Transverse colon (tissue), 4 donors: ENCODE measurements at regions not wholly inside any gene's neighbourhood (a gene's known extent, or its start where the extent isn't known, plus 50 kb on each side); places are given as distances from the start of the nearest gene placed in this dataset.

Source experiments
- DNase-seq: peaks from one replicate; pipeline ENCODE4 v3.0.0-alpha.2; 2019
- H3K27ac ChIP-seq, 4 donors: fragments of 200-600 bp; sonication (generic); 2 replicates each; pipeline ENCODE4 v1.5.1; 2016 to 2018; ENCODE audit warnings: inconsistent platforms in 4 of 4
- H3K27me3 ChIP-seq: fragments of 200-600 bp; sonication (generic); 2 replicates; pipeline ENCODE4 v1.5.1; 2017; ENCODE audit warnings: inconsistent platforms
- H3K36me3 ChIP-seq, 4 donors: fragments of 200-600 bp; sonication (generic); 2 replicates each; pipeline ENCODE4 v1.5.1; 2017 to 2019; ENCODE audit warnings: inconsistent platforms in 4 of 4
- H3K4me1 ChIP-seq, 4 donors: fragments of 200-600 bp; sonication (generic); 2 replicates each; pipeline ENCODE4 v1.5.1; 2017 to 2020; ENCODE audit warnings: inconsistent platforms in 4 of 4
- H3K4me3 ChIP-seq, 4 donors: fragments of 200-600 bp; sonication (generic); 1 replicate in 1 of 4; 2 replicates in 3 of 4; pipeline versions ENCODE4 v1.5.1 to v1.6.1; 2017 to 2019; ENCODE audit warnings: inconsistent platforms in 4 of 4
- H3K9me3 ChIP-seq, 2 donors: fragments of 200-600 bp; sonication (generic); 2 replicates each; pipeline ENCODE4 v1.5.1; 2017 to 2019; ENCODE audit warnings: inconsistent platforms in 2 of 2
- EP300 ChIP-seq: sonication (generic); formaldehyde crosslinking; IDR thresholded peaks from one replicate; pipeline ENCODE4 v1.6.1; 2017; ENCODE audit warnings: antibody characterized with exemption, low read depth
- POLR2A ChIP-seq: fragments of 450-650 bp; IDR thresholded peaks from one replicate; pipeline ENCODE4 v1.6.1; 2016; ENCODE audit warnings: antibody characterized with exemption, mild to moderate bottlenecking, moderate library complexity
- POLR2AphosphoS5 ChIP-seq, 3 donors: sonication (generic); formaldehyde crosslinking; IDR thresholded peaks; one replicate each; pipeline ENCODE4 v1.6.1; 2016; ENCODE audit warnings: antibody characterized with exemption in 3 of 3
- WGBS, 2 donors: methylation state at CpG; one replicate each; pipeline ENCODE4 v1.1.5; 2018; ENCODE audit warnings: low coverage in 1 of 2; 5-methylcytosine and 5-hydroxymethylcytosine counted together
- in situ Hi-C, 4 donors: fragments of 200-750 bp; cut with MboI; loops; one replicate each; pipeline versions ENCODE4 v1.15.0 to v1.15.1; 2017; ENCODE audit warnings: low sequenced_read_pairs in 3 of 4, low pct_ligation_motif_present in 1 of 4, low pct_unique_long_range_greater_than_20kb in 1 of 4
- intact Hi-C: fragments of 100-400 bp; cut with DNase I; formaldehyde crosslinking; loops from one replicate; pipeline ENCODE4 v1.15.1; 2023; ENCODE audit warnings: low total_unique reads
- TF ChIP-seq, protein P1 (sequence below), 5 experiments: fragments of 200-600 bp in 3 of 5; fragments of 450-650 bp in 2 of 5; sonication (generic) in 3 of 5; IDR thresholded peaks; 1 replicate in 2 of 5; 2 replicates in 3 of 5; pipeline ENCODE4 v1.5.1; 2016 to 2017; ENCODE audit warnings: antibody characterized with exemption in 5 of 5, inconsistent platforms in 3 of 5, mild to moderate bottlenecking in 2 of 5, moderate library complexity in 1 of 5

DNA sequence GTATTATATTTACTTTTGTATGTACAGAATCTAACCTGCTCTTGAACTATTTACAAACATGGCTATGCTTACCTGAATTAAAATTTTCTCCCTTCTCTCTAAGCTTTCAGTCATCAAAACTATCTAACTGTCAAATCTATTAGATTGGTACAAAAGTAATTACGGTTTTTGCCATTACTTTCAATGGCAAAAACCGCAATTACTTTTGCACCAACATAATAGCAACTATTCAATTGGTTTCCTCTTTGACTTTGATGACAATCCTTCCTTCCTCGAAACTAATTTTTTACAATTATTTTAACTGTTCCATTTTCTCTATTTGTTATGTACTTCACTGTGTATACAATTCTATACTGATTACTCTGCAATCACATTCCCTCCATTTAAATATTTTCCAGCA, 1019.4 kb upstream of the CDH2 start:
- 63 to 92% methylated on average over 3 of the region's 3 CpGs for WGBS, 2 donors
- H3K9me3 ChIP-seq, result no peaks in the 10 kb centered on the region
- in situ Hi-C loops, result no loop called here

DNA sequence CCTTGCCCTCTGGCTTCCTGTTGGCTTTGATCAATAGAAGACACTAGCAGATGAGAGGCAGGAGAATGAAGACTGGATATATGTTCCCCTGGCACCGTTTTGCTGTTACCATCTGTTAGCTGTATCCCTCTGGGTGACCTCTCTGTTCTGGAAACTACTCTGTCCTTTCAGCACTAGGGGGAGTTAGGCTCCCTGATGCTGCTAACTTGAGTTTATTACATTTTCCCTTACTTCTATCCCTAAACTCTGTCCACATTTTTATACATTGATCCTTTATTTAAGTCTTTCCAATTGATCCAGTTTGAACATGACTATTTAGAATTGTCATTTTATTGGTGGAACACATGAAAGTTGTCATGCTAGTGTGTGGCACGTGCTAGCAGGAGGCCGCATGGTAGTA, 1014.3 kb upstream of the CDH2 start:
- Histone ChIP-seq H3K36me3 (no peaks in the 10 kb centered on the region), H3K4me1 (no peaks in the 10 kb centered on the region), H3K9me3 (no peaks in the 10 kb centered on the region), H3K4me3 (no peak overlapping the region), H3K27me3 (no peaks in the 10 kb centered on the region), H3K27ac (no peak overlapping the region)
- intact Hi-C loops, result loop anchor here (5.0 kb wide), 1 partner anchor 326 kb away; no protein-coding TSS in a partner anchor
- in situ Hi-C loops, result no loop called here
- DNase-seq, result no peak
- TF ChIP-seq, protein P1, sequence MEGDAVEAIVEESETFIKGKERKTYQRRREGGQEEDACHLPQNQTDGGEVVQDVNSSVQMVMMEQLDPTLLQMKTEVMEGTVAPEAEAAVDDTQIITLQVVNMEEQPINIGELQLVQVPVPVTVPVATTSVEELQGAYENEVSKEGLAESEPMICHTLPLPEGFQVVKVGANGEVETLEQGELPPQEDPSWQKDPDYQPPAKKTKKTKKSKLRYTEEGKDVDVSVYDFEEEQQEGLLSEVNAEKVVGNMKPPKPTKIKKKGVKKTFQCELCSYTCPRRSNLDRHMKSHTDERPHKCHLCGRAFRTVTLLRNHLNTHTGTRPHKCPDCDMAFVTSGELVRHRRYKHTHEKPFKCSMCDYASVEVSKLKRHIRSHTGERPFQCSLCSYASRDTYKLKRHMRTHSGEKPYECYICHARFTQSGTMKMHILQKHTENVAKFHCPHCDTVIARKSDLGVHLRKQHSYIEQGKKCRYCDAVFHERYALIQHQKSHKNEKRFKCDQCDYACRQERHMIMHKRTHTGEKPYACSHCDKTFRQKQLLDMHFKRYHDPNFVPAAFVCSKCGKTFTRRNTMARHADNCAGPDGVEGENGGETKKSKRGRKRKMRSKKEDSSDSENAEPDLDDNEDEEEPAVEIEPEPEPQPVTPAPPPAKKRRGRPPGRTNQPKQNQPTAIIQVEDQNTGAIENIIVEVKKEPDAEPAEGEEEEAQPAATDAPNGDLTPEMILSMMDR (IDR thresholded peaks at IDR 0.05), result no peak
- no peak for TF ChIP-seq EP300
- TF ChIP-seq POLR2AphosphoS5 (IDR thresholded peaks at IDR 0.05), result no peak
- no peak for TF ChIP-seq POLR2A
- 66 to 71% methylated on average over 3 of the region's 3 CpGs for WGBS, 2 donors

More for the DNA sequence above, 1019.4 kb upstream of the CDH2 start:
- H3K27ac ChIP-seq, result no peak overlapping the region
- no peaks in the 10 kb centered on the region for H3K36me3 ChIP-seq
- no peak for DNase-seq
- no peak for TF ChIP-seq EP300
- no peak for TF ChIP-seq POLR2A
- TF ChIP-seq, protein P1 (IDR thresholded peaks at IDR 0.05), result no peak
- TF ChIP-seq POLR2AphosphoS5 (IDR thresholded peaks at IDR 0.05), result no peak
- H3K4me1 ChIP-seq, result no peaks in the 10 kb centered on the region
- intact Hi-C loops, result no loop called here
- H3K4me3 ChIP-seq, result no peak overlapping the region
- no peaks in the 10 kb centered on the region for H3K27me3 ChIP-seq

DNA sequence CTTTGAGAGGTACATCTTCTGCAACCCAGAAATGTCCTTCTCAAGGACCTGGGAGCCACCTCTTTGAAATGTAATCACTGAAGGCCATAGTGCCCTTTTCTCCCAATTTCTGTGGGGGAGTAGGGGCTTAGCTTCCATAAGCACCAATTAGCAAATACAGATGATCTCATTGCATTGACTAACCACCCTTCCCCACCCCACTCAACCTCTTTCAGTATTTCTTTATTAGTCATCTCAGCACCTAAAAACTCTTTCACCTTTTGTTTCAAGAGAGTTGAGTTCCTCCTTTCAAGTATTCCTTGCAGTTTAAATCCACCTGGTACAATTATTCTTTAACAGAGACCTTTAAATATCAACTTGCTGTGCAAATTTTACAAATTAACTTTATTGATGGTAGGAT, 1011.8 kb upstream of the CDH2 start:
- TF ChIP-seq, protein P1 (IDR thresholded peaks at IDR 0.05), result no peak
- TF ChIP-seq POLR2AphosphoS5 (IDR thresholded peaks at IDR 0.05), result no peak
- TF ChIP-seq EP300, result no peak
- H3K27ac ChIP-seq, result no peak overlapping the region
- H3K4me3 ChIP-seq, result no peak overlapping the region
- DNase-seq, result no peak
- H3K9me3 ChIP-seq, result no peaks in the 10 kb centered on the region
- H3K36me3 ChIP-seq, result no peaks in the 10 kb centered on the region
- no peaks in the 10 kb centered on the region for H3K27me3 ChIP-seq
- in situ Hi-C loops, result no loop called here
- intact Hi-C loops, result no loop called here
- no peaks in the 10 kb centered on the region for H3K4me1 ChIP-seq

DNA sequence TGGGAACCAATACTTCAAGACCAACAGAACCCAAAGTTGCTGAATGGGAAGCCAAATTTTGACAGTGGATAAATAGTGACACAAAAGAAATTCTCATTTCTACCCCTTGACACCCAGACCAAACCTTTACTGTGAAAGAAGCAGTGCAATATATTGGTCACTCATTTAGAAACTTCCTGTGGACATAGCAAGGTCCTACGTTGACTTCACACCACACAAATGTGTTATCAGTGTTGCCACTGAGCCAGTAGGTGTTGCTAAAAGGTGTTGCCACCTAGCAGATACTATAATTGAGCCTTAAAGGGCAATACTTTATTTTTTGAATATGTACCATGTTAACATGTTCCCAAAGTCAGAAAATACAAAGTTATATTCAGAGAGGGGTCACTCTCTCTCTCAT, 1008.9 kb upstream of the CDH2 start:
- in situ Hi-C loops, result no loop called here
- Histone ChIP-seq H3K9me3 (no peaks in the 10 kb centered on the region), H3K27ac (no peak overlapping the region), H3K27me3 (no peaks in the 10 kb centered on the region), H3K36me3 (no peaks in the 10 kb centered on the region), H3K4me1 (peaks cover 0 to 4% (median 0%) of the 10 kb centered on the region in 4 donors), H3K4me3 (no peak overlapping the region)
- WGBS, 2 donors, result 40 to 48% methylated on average over 1 of the region's 1 CpG
- DNase-seq, result no peak
- intact Hi-C loops, result no loop called here
- TF ChIP-seq EP300 (no peak), POLR2A (no peak), POLR2AphosphoS5 (IDR thresholded peaks at IDR 0.05) (no peak)
- TF ChIP-seq, protein P1 (IDR thresholded peaks at IDR 0.05), result no peak
